CD4-positive, alpha-beta T cell treated with Interleukin-21 for 1 hour (primary cell): ENCODE measurements at regions not wholly inside any gene's neighbourhood (a gene's known extent, or its start where the extent isn't known, plus 50 kb on each side); places are given as distances from the start of the nearest gene placed in this dataset.
A peak's percentile ranks its signal among the peaks of the same experiment; 100 is the strongest.
"Not testable (repeated sequence)": the region's sequence is repeated elsewhere in the genome, so short reads cannot be mapped to it uniquely, and the experiment has no call there.

ENCODE experiments used
- DNase-seq: peaks from one replicate; pipeline ENCODE4 v3.0.0-alpha.2; 2020

GRCh38 chr22:33221568-33221967 lies 163.4 kb upstream of the SYN3 start:
- no peak for DNase-seq

GRCh38 chr22:33220476-33221080 lies 162.4 kb upstream of the SYN3 start:
- DNase-seq = no peak

- DNase-seq = no peak
Measured at GRCh38 chr22:33219648-33220384, 161.6 kb upstream of the SYN3 start.

GRCh38 chr22:33213383-33214075 lies 155.3 kb upstream of the SYN3 start:
- no peak for DNase-seq

- peak; percentile 1 for DNase-seq
Measured at GRCh38 chr22:33209930-33210784, 152.0 kb upstream of the SYN3 start.

GRCh38 chr22:33204408-33204807 lies 146.2 kb upstream of the SYN3 start:
- DNase-seq = no peak

- no peak for DNase-seq
Measured at GRCh38 chr22:33202455-33202854, 144.3 kb upstream of the SYN3 start.

GRCh38 chr22:33194529-33195077 lies 136.4 kb upstream of the SYN3 start:
- DNase-seq = no peak

GRCh38 chr22:33192156-33192555 lies 134.0 kb upstream of the SYN3 start:
- no peak for DNase-seq

- DNase-seq = no peak
Measured at GRCh38 chr22:33188326-33188725, 130.1 kb upstream of the SYN3 start.

GRCh38 chr22:33186816-33187215 lies 128.6 kb upstream of the SYN3 start:
- DNase-seq = no peak

GRCh38 chr22:33180356-33180755 lies 122.2 kb upstream of the SYN3 start:
- DNase-seq = no peak

- DNase-seq = no peak
Measured at GRCh38 chr22:33167998-33168790, 110.0 kb upstream of the SYN3 start.

GRCh38 chr22:33166206-33166605 lies 108.0 kb upstream of the SYN3 start:
- no peak for DNase-seq

GRCh38 chr22:33163815-33164214 lies 105.6 kb upstream of the SYN3 start:
- no peak for DNase-seq

- DNase-seq = no peak
Measured at GRCh38 chr22:33162196-33162595, 104.0 kb upstream of the SYN3 start.

GRCh38 chr22:33160525-33160924 lies 102.3 kb upstream of the SYN3 start:
- DNase-seq = no peak

GRCh38 chr22:33154967-33155366 lies 96.8 kb upstream of the SYN3 start:
- not testable (repeated sequence) for DNase-seq

GRCh38 chr22:33149611-33150010 lies 91.4 kb upstream of the SYN3 start:
- DNase-seq = no peak

GRCh38 chr22:33144721-33145120 lies 86.5 kb upstream of the SYN3 start:
- no peak for DNase-seq

- no peak for DNase-seq
Measured at GRCh38 chr22:33142282-33143055, 84.3 kb upstream of the SYN3 start.
